ENCODE measurements at regions not wholly inside any gene's neighbourhood (a gene's known extent, or its start where the extent isn't known, plus 50 kb on each side); places are given as distances from the start of the nearest gene placed in this dataset.

GRCh38 chr6:26295691-26296555, 69.1 kb upstream of the BTN3A2 start:
- no peak for DNase-seq (ENCODE audit: low read depth)
- TF ChIP-seq CTCF (IDR thresholded peaks at IDR 0.05; ENCODE audit: insufficient read depth, low read depth, low read length, missing control alignments): no peak
- no peak overlapping the region for H3K4me3 ChIP-seq (ENCODE audit: low read depth, low read length)

- TF ChIP-seq CTCF (IDR thresholded peaks at IDR 0.05; ENCODE audit: insufficient read depth, low read depth, low read length, missing control alignments): no peak
- no peak for DNase-seq (ENCODE audit: low read depth)
- no peak overlapping the region for H3K4me3 ChIP-seq (ENCODE audit: low read depth, low read length)
Observed at GRCh38 chr6:26296556-26296856, 68.5 kb upstream of the BTN3A2 start.

- TF ChIP-seq CTCF (IDR thresholded peaks at IDR 0.05; ENCODE audit: insufficient read depth, low read depth, low read length, missing control alignments): no peak
- H3K4me3 ChIP-seq (ENCODE audit: low read depth, low read length): no peak overlapping the region
- DNase-seq (ENCODE audit: low read depth): no peak
Observed at GRCh38 chr6:26296857-26297648, 67.9 kb upstream of the BTN3A2 start.

- no peak for TF ChIP-seq CTCF (IDR thresholded peaks at IDR 0.05; ENCODE audit: insufficient read depth, low read depth, low read length, missing control alignments)
- DNase-seq (ENCODE audit: low read depth): peak; percentile 39
- H3K4me3 ChIP-seq (ENCODE audit: low read depth, low read length): no peak overlapping the region
Observed at GRCh38 chr6:26299286-26300042, 65.5 kb upstream of the BTN3A2 start.

GRCh38 chr6:26300043-26300331, 65.0 kb upstream of the BTN3A2 start:
- TF ChIP-seq CTCF (IDR thresholded peaks at IDR 0.05; ENCODE audit: insufficient read depth, low read depth, low read length, missing control alignments): no peak
- no peak for DNase-seq (ENCODE audit: low read depth)
- no peak overlapping the region for H3K4me3 ChIP-seq (ENCODE audit: low read depth, low read length)

GRCh38 chr6:26300359-26300758, 64.6 kb upstream of the BTN3A2 start:
- H3K4me3 ChIP-seq (ENCODE audit: low read depth, low read length): no peak overlapping the region
- DNase-seq (ENCODE audit: low read depth): no peak
- TF ChIP-seq CTCF (IDR thresholded peaks at IDR 0.05; ENCODE audit: insufficient read depth, low read depth, low read length, missing control alignments): no peak

All from GM12865 (cell line).